ENCODE measurements at regions not wholly inside any gene's neighbourhood (a gene's known extent, or its start where the extent isn't known, plus 50 kb on each side); places are given as distances from the start of the nearest gene placed in this dataset.

DNA sequence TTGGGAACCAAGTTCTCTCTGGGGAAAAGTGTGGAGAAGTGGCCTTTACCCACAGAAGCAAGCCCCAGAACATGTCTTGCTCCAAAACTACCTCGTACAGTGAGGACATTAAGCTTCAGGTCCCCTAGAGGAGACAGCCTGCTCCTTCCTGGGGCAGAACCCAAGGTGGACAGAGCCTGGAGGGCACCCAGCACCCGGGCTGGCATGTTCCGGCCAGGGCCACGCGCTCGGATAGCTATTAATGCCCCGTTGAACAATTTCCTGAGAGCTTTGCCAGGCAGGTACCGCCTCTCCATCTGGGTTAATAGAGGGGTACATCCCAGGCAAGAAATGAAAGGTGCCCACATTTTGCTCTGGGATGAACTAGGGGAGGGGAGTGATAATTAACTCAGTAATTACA, 169.0 kb upstream of the GRK3 start:
- TF ChIP-seq RAD21 (IDR thresholded peaks at IDR 0.05) (no peak), SP1 (IDR thresholded peaks at IDR 0.05) (no peak), TAF1 (conservative IDR thresholded peaks at IDR 0.05) (no peak)
- TF ChIP-seq, protein P1, sequence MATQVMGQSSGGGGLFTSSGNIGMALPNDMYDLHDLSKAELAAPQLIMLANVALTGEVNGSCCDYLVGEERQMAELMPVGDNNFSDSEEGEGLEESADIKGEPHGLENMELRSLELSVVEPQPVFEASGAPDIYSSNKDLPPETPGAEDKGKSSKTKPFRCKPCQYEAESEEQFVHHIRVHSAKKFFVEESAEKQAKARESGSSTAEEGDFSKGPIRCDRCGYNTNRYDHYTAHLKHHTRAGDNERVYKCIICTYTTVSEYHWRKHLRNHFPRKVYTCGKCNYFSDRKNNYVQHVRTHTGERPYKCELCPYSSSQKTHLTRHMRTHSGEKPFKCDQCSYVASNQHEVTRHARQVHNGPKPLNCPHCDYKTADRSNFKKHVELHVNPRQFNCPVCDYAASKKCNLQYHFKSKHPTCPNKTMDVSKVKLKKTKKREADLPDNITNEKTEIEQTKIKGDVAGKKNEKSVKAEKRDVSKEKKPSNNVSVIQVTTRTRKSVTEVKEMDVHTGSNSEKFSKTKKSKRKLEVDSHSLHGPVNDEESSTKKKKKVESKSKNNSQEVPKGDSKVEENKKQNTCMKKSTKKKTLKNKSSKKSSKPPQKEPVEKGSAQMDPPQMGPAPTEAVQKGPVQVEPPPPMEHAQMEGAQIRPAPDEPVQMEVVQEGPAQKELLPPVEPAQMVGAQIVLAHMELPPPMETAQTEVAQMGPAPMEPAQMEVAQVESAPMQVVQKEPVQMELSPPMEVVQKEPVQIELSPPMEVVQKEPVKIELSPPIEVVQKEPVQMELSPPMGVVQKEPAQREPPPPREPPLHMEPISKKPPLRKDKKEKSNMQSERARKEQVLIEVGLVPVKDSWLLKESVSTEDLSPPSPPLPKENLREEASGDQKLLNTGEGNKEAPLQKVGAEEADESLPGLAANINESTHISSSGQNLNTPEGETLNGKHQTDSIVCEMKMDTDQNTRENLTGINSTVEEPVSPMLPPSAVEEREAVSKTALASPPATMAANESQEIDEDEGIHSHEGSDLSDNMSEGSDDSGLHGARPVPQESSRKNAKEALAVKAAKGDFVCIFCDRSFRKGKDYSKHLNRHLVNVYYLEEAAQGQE (IDR thresholded peaks at IDR 0.05), result no peak
- TF ChIP-seq, protein P2, sequence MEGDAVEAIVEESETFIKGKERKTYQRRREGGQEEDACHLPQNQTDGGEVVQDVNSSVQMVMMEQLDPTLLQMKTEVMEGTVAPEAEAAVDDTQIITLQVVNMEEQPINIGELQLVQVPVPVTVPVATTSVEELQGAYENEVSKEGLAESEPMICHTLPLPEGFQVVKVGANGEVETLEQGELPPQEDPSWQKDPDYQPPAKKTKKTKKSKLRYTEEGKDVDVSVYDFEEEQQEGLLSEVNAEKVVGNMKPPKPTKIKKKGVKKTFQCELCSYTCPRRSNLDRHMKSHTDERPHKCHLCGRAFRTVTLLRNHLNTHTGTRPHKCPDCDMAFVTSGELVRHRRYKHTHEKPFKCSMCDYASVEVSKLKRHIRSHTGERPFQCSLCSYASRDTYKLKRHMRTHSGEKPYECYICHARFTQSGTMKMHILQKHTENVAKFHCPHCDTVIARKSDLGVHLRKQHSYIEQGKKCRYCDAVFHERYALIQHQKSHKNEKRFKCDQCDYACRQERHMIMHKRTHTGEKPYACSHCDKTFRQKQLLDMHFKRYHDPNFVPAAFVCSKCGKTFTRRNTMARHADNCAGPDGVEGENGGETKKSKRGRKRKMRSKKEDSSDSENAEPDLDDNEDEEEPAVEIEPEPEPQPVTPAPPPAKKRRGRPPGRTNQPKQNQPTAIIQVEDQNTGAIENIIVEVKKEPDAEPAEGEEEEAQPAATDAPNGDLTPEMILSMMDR (IDR thresholded peaks at IDR 0.05; ENCODE audit: low read depth, low read length, missing input control), result no peak
